Naive thymus-derived CD8-positive, alpha-beta T cell (primary cell): ENCODE measurements at regions not wholly inside any gene's neighbourhood (a gene's known extent, or its start where the extent isn't known, plus 50 kb on each side); places are given as distances from the start of the nearest gene placed in this dataset.

Experiments used
- ATAC-seq, 2 donors: fragments of 150-1000 bp; cut with Tn5 transposase in 1 of 2; sonication (Bioruptor Pico), chemical (Tn5 transposase) in 1 of 2; 1 replicate in 1 of 2; 2 replicates in 1 of 2; pipeline ENCODE4 v1.10.0; 2021; ENCODE audit warnings: mild to moderate bottlenecking in 2 of 2, moderate library complexity in 2 of 2
- POLR2A ChIA-PET: fragments of 350-600 bp; sonication (Branson Sonifier 250); formaldehyde crosslinking; loops from one replicate; lab custom pipeline; 2021; ENCODE audit warnings: antibody characterized with exemption; lab: Charles Lee
- DNase-seq, 10 donors: peaks; one replicate each; pipeline versions ENCODE4 v3.0.0 to v3.0.0-alpha.2; 2020 to 2022
- H3K27ac Mint-ChIP-seq, 10 donors: one replicate each; pipeline ENCODE4 v1.8.0; 2020 to 2022; ENCODE audit warnings: mild to moderate bottlenecking in 10 of 10, mixed read lengths in 10 of 10, moderate library complexity in 4 of 10, inconsistent platforms in 1 of 10
- H3K27me3 Mint-ChIP-seq, 5 donors: one replicate each; pipeline ENCODE4 v1.8.0; 2021 to 2022; ENCODE audit warnings: mixed read lengths in 5 of 5
- H3K36me3 Mint-ChIP-seq, 3 donors: one replicate each; pipeline ENCODE4 v1.8.0; 2020 to 2022; ENCODE audit warnings: mixed read lengths in 3 of 3, mild to moderate bottlenecking in 2 of 3, inconsistent platforms in 1 of 3
- H3K4me1 Mint-ChIP-seq, 4 donors: one replicate each; pipeline ENCODE4 v1.8.0; 2021 to 2022; ENCODE audit warnings: mixed read lengths in 4 of 4
- H3K4me3 Mint-ChIP-seq, 10 donors: one replicate each; pipeline ENCODE4 v1.8.0; 2020 to 2022; ENCODE audit warnings: mild to moderate bottlenecking in 10 of 10, mixed read lengths in 10 of 10, moderate library complexity in 6 of 10, inconsistent platforms in 1 of 10
- H3K9me3 Mint-ChIP-seq, 9 donors: one replicate each; pipeline ENCODE4 v1.8.0; 2020 to 2022; ENCODE audit warnings: mixed read lengths in 9 of 9, mild to moderate bottlenecking in 3 of 9, inconsistent platforms in 1 of 9, moderate library complexity in 1 of 9

DNA sequence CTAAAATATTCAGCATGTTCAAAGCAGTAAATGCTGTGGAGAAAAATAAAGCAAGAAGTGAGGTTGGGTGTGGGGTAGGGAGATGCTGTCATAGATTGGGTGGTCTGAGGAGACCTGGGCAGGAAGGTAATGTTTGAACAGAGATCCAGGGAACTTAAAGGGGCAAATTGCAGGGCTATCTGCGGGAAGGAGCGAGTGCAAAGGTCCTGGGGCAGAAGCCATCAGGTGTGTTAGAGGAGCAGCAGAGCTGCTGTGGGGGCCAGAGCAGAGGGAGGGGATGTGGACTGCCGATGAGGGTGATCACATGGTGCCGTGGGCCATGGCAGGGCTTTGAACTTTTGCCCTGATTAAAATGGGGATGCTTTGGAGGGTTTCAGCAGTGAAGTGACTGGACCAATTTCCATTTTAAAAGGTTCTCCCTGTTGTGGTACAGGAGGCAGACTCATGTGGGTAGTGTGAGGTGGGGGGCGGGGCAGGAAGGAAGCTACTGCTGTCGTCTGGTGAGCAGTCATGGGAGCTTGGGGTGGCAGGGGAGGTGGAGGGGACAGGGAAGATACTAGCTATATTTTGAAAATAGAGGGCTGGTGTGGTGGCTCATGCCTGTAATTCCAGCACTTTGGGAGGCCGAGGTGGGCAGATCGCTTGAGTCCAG, 145.0 kb downstream of the AACS start:
- H3K27me3 Mint-ChIP-seq = peaks cover 11 to 78% (median 27%) of the 10 kb centered on the region in 5 donors
- no peak overlapping the region for H3K27ac Mint-ChIP-seq
- H3K4me1 Mint-ChIP-seq = no peaks in the 10 kb centered on the region
- no peak overlapping the region for H3K4me3 Mint-ChIP-seq
- no peaks in the 10 kb centered on the region for H3K36me3 Mint-ChIP-seq
- POLR2A ChIA-PET = no interaction called here
- DNase-seq (no peak), ATAC-seq (no peak)
- H3K9me3 Mint-ChIP-seq = peaks cover 0 to 2% (median 0%) of the 10 kb centered on the region in 9 donors

DNA sequence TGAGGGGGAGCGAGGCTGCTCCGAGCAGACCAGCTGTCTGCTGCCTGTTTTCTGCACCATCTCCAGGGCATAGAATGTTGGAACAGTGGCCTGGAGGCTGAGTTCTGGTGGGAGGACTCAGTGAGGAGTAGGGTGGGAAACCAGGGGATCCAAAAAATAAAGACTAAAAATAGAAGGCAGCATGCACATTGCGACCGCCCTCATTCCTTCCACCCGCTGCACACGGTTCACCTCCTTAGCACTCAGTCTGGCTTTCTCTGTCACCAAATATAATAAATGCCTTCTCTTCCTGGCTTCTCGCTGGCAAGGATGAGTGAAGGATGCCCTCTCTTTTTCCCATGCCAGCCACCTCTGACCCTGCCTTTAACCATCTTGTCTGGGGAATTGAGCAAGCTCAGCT, 146.2 kb downstream of the AACS start:
- no peak overlapping the region for H3K27ac Mint-ChIP-seq
- no peak for ATAC-seq
- POLR2A ChIA-PET = no interaction called here
- no peak for DNase-seq
- H3K36me3 Mint-ChIP-seq = no peaks in the 10 kb centered on the region
- peaks cover 0 to 2% (median 0%) of the 10 kb centered on the region in 9 donors for H3K9me3 Mint-ChIP-seq
- no peak overlapping the region for H3K4me3 Mint-ChIP-seq
- peaks cover 11 to 66% (median 26%) of the 10 kb centered on the region in 5 donors for H3K27me3 Mint-ChIP-seq
- H3K4me1 Mint-ChIP-seq = no peaks in the 10 kb centered on the region

DNA sequence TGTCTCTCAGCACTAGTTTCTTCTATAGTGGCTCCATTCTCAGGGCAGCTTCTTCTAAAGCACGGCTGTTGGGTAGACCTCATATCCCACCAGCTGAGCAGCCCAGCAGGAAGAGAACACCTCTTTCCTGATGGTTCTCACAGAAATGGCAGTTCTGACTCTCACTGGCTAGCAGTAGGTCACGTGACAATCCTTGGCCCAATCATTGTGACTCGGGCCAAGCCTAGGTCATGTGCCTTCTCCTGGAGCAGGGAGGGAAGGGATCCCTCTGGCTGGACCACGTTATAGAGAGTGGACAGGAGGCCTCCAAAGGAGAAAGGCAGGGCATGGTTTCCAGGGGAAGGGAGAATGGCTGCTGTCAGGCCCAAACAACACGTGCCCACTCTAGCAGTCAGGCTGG, 149.1 kb downstream of the AACS start:
- H3K36me3 Mint-ChIP-seq = no peaks in the 10 kb centered on the region
- H3K27me3 Mint-ChIP-seq = peaks cover 5 to 42% (median 17%) of the 10 kb centered on the region in 5 donors
- ATAC-seq = no peak
- H3K27ac Mint-ChIP-seq = no peak overlapping the region
- H3K4me1 Mint-ChIP-seq = no peaks in the 10 kb centered on the region
- no peak for DNase-seq
- H3K4me3 Mint-ChIP-seq = no peak overlapping the region
- POLR2A ChIA-PET = no interaction called here
- H3K9me3 Mint-ChIP-seq = no peaks in the 10 kb centered on the region

DNA sequence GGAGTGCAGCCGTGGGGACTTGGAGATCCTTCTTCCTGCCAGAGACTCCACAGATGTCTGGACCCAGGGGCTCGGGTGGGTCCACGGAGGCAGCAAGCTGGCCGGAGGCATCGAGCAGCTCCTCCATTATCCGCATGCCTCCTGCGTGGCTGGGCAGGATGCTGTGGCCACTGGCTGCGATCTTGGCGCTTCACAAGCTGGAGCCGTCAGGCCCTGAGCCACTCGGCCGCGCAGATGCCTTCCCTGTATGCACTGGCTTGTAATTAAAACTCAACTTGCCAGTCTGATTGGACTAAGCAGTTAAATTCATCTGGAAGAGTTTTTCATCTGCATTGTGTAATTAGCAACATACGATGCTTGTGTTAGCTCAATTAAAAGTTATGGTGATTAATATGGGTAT, 151.5 kb downstream of the AACS start:
- H3K27ac Mint-ChIP-seq = no peak overlapping the region
- ATAC-seq (no peak), DNase-seq (no peak)
- H3K27me3 Mint-ChIP-seq = peaks cover 0 to 41% (median 23%) of the 10 kb centered on the region in 5 donors
- no peaks in the 10 kb centered on the region for H3K9me3 Mint-ChIP-seq
- no peaks in the 10 kb centered on the region for H3K4me1 Mint-ChIP-seq
- H3K4me3 Mint-ChIP-seq = no peak overlapping the region
- no peaks in the 10 kb centered on the region for H3K36me3 Mint-ChIP-seq
- POLR2A ChIA-PET = no interaction called here

DNA sequence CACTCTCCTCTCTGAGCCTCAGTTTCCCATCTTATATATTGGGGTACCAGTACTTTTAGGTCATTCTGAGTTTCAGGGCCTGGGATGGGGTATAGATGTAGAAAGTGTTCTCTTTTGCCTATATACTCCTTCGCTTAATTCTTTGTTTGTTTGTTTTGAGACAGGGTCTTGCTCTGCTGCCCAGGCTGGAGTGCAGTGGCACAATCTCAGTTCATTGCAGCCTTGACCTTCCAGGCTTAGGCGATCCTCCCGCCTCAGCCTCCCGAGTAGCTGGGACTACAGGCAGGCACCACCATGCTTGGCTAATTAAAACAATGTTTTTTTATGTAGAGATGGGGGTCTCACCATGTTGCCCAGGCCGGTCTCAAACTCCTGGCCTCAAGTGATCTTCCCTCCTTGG, 152.1 kb downstream of the AACS start:
- Mint-ChIP-seq H3K4me3 (no peak overlapping the region), H3K27me3 (peaks cover 0 to 41% (median 23%) of the 10 kb centered on the region in 5 donors), H3K27ac (no peak overlapping the region), H3K4me1 (no peaks in the 10 kb centered on the region), H3K9me3 (no peaks in the 10 kb centered on the region), H3K36me3 (no peaks in the 10 kb centered on the region)
- ATAC-seq (no peak), DNase-seq (no peak)
- POLR2A ChIA-PET = no interaction called here

DNA sequence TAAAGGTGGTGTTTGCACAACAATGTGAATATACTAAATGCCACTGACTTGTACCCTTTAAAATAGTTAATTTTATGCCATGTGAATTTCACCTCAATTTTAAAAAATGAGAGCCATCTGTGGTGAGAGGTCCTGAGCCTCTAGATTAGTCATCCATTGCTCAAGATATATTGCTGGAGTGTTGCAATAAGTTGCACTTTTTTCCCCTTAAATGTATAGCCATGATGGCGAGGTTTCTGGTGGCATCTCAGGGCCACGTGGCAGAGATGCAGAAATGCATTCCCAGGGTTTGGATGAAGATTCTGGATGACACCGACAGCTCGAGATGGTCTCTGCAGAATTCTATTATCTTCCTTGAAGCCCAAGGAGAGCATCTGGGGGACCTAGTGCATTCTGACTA, 153.7 kb downstream of the AACS start:
- H3K27ac Mint-ChIP-seq = no peak overlapping the region

DNA sequence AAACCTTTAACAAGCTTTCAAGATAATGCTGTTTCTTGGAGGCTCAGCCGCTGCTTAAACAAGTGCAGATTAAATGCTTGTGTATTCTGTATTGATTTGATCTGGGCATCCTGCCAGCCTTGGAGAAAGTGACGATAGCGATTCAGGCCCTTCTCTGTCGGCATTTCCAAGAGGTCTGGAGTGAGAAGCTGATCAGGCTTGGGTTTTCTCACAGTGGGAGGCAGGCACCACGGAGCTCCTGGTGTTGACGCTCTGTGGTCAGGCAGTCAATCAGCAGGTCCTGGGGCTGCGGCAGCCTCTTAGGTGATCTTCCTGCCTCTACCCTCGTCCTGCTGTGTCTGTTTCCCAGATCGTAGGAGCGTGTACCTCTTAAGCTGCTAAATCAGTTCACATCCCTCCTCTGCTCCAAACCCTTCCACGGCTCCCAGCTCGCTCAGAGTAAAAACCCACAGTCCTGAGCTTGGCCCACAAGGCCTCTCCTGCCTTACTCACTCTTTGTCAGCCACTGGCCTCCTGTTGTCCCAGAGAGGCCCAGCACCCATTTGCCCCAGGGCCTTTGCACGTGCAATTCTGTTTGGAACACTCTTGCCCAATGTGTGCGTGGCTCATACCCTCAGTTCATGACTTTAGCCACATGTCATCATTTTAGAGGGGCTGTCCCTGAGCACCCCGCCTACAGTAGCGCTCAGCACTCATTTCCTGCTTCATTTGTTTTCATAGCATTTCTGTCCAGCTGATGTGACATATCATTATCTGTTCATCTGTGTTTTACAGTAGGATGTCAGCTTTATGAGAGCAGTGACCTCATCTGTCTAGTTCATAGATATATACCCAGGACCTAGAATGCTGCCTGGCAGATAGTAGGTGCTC, 155.4 kb downstream of the AACS start:
- H3K27me3 Mint-ChIP-seq = peaks cover 3 to 43% (median 21%) of the 10 kb centered on the region in 5 donors
- H3K27ac Mint-ChIP-seq = no peak overlapping the region
- peaks cover 0 to 1% (median 0%) of the 10 kb centered on the region in 4 donors for H3K4me1 Mint-ChIP-seq
- DNase-seq (no peak), ATAC-seq (no peak)
- POLR2A ChIA-PET = no interaction called here
- no peaks in the 10 kb centered on the region for H3K36me3 Mint-ChIP-seq
- H3K4me3 Mint-ChIP-seq = no peak overlapping the region
- H3K9me3 Mint-ChIP-seq = no peaks in the 10 kb centered on the region

More for the DNA sequence above, 153.7 kb downstream of the AACS start:
- H3K4me3 Mint-ChIP-seq = no peak overlapping the region
- no peaks in the 10 kb centered on the region for H3K9me3 Mint-ChIP-seq
- peaks cover 3 to 43% (median 15%) of the 10 kb centered on the region in 5 donors for H3K27me3 Mint-ChIP-seq
- DNase-seq (no peak), ATAC-seq (no peak)
- H3K4me1 Mint-ChIP-seq = peaks cover 0 to 1% (median 0%) of the 10 kb centered on the region in 4 donors
- POLR2A ChIA-PET = no interaction called here
- H3K36me3 Mint-ChIP-seq = no peaks in the 10 kb centered on the region

DNA sequence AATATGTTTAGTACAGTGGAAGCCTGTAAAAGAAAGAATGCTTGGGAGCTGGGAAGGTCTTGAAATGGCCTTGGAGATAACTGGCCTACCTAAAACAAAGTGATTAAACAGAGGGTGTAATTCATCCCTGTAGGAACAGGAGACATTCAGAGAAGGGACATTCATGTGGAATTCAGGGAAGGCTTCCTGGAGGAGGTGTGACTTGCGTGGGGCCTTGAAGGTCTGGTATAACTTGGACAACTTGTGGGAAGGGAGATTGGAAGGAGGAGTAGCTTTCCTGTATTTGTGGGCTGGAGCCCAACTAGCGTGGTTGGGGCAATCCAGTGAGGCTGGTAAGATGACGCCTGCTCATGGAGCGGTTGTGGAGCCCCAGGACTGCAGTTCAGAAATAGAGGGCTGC, 156.4 kb downstream of the AACS start:
- DNase-seq = no peak
- Mint-ChIP-seq H3K27me3 (peaks cover 3 to 43% (median 23%) of the 10 kb centered on the region in 5 donors), H3K9me3 (no peaks in the 10 kb centered on the region), H3K4me3 (peak overlapping the region in 1 of 10 donors; percentile 6), H3K36me3 (no peaks in the 10 kb centered on the region), H3K4me1 (peaks cover 0 to 1% (median 0%) of the 10 kb centered on the region in 4 donors), H3K27ac (no peak overlapping the region)
- POLR2A ChIA-PET = no interaction called here
- ATAC-seq = no peak

DNA sequence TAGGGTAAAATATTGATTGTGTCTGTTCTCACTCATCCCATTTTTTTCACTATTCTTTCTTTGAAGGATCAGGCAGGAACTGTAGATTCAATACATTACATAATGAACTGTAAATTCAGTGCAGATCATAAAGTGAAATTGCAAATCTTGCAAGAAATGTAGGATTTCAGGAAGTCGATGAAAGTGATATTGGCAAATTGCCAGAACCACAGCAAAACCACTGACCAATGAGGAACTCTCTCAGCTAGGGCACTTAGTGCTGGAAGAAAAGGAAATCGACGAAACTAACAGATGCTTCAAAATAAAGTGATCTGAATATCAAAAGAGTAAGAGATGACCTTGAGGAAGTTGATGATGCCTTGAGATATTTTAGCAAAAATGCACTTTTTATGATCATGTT, 157.6 kb downstream of the AACS start:
- DNase-seq (no peak), ATAC-seq (no peak)
- peaks cover 0 to 1% (median 0%) of the 10 kb centered on the region in 4 donors for H3K4me1 Mint-ChIP-seq
- no peak overlapping the region for H3K4me3 Mint-ChIP-seq
- no peak overlapping the region for H3K27ac Mint-ChIP-seq
- H3K9me3 Mint-ChIP-seq = no peaks in the 10 kb centered on the region
- H3K36me3 Mint-ChIP-seq = no peaks in the 10 kb centered on the region
- H3K27me3 Mint-ChIP-seq = peaks cover 4 to 56% (median 20%) of the 10 kb centered on the region in 5 donors
- POLR2A ChIA-PET = no interaction called here

DNA sequence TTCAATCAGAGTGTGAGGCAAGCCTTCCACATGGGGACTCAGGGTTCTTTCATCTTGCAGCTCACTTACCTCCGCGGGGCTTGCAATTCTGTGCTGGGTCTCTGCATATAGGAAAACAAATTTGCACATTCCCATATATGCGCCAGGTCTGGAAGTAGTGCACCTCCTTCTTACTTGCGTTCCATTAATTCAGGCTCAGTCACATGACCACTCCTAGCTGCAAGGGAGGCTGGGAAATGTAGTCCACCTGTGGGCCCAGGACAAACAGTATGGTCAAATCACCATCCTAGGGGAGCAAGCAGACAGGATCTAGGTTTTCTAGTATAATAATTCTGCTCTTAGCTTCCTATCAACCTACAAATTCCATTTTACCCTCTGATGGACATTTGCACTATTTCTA, 160.4 kb downstream of the AACS start:
- Mint-ChIP-seq H3K36me3 (no peaks in the 10 kb centered on the region), H3K4me3 (no peak overlapping the region), H3K27me3 (peaks cover 6 to 58% (median 16%) of the 10 kb centered on the region in 5 donors), H3K27ac (no peak overlapping the region), H3K4me1 (peaks cover 0 to 1% (median 0%) of the 10 kb centered on the region in 4 donors), H3K9me3 (no peaks in the 10 kb centered on the region)
- POLR2A ChIA-PET = no interaction called here
- DNase-seq (no peak), ATAC-seq (no peak)

DNA sequence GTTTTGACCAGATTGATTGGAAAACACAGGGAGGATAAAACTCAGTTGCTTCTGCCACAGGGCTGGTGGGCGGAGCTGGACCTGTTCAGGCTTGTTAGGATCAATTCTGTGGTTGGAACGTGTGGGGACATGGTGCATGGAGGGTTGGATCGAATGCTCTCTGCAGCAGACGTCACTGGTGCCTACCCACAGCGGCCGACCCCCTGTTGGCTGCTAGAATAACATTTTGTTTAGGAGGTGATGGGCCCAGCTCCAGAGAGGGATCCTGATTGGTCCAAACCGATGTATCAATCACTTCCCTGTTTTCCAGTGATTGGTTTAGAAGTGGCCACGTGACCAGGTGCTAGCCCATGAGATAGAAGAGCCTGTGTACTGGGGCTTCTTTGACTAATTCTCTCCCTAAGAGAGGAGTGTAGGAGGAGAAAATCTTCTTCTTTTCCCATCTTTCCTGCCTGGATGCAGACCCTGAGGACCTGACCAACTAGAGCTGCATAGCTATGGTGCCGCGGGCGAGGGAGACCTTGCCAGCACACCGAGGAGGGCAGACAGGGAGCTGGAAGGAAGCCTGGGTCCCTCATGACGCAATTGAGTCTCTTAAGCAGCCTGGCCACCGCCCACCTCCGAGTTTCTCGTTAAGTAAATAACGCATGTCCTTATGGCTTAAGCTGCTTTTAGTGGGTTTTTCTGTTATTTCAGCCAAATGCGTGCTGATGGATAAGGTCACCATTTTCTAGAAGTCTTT, 163.5 kb downstream of the AACS start:
- H3K4me1 Mint-ChIP-seq = no peaks in the 10 kb centered on the region
- no peaks in the 10 kb centered on the region for H3K36me3 Mint-ChIP-seq
- H3K4me3 Mint-ChIP-seq = no peak overlapping the region
- peaks cover 1 to 31% (median 14%) of the 10 kb centered on the region in 5 donors for H3K27me3 Mint-ChIP-seq
- DNase-seq (no peak), ATAC-seq (no peak)
- POLR2A ChIA-PET = no interaction called here
- H3K9me3 Mint-ChIP-seq = no peaks in the 10 kb centered on the region
- H3K27ac Mint-ChIP-seq = no peak overlapping the region

DNA sequence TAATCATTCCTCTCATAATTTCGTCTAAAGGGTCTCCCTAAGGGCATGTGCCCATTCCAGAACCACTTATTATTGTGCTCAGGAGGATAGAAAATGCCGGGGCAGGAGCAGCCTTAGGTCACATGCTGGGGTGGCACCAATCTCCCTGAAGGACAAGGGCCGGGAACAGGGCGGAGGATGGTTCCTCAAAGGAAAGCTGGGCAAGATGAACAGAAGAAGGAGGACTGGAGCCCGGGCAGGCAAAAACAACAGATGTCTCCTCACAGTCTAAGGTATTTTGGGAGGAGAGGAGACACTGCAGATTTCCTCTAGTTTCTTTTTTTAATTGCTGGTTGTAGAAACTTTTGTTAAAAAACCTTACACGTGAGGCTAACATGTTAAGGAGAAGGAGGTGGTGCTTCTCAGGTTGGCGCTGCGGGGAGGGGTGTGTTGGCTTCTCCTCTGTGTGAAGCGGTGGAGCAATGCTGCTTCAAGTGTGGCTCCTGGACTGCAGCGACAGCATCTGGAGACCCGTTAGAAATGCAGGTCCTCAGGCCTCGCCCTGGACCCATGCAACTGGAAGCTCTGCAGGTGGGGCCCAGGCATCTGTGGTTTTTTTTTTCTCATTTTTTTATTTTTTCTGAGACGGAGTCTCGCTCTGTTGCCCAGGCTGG, 164.8 kb downstream of the AACS start:
- H3K4me3 Mint-ChIP-seq = no peak overlapping the region

More for the DNA sequence above, 164.8 kb downstream of the AACS start:
- DNase-seq = no peak
- no peaks in the 10 kb centered on the region for H3K9me3 Mint-ChIP-seq
- ATAC-seq = no peak
- H3K4me1 Mint-ChIP-seq = no peaks in the 10 kb centered on the region
- H3K27me3 Mint-ChIP-seq = peaks cover 1 to 28% (median 14%) of the 10 kb centered on the region in 5 donors
- no peaks in the 10 kb centered on the region for H3K36me3 Mint-ChIP-seq
- POLR2A ChIA-PET = no interaction called here
- no peak overlapping the region for H3K27ac Mint-ChIP-seq
